Cardiac fibroblast (primary cell): ENCODE measurements at regions not wholly inside any gene's neighbourhood (a gene's known extent, or its start where the extent isn't known, plus 50 kb on each side); places are given as distances from the start of the nearest gene placed in this dataset.

Experiments used
- DNase-seq, 2 donors: peaks; one replicate each; pipeline versions ENCODE4 v3.0.0 to v3.0.0-alpha.2; 2010; ENCODE audit warnings: low read depth in 2 of 2
- H3K4me3 ChIP-seq, 2 donors: replicated peaks in 1 of 2; 1 replicate in 1 of 2; 2 replicates in 1 of 2; pipeline ENCODE4 v1.5.1; 2011; ENCODE audit warnings: low read depth in 2 of 2, low read length in 2 of 2, mild to moderate bottlenecking in 2 of 2, moderate library complexity in 1 of 2
- TF ChIP-seq, protein P1 (sequence below): IDR thresholded peaks from one replicate; pipeline ENCODE4 v1.5.1; 2011; ENCODE audit warnings: low read depth, mild to moderate bottlenecking, low read length, inconsistent platforms

DNA sequence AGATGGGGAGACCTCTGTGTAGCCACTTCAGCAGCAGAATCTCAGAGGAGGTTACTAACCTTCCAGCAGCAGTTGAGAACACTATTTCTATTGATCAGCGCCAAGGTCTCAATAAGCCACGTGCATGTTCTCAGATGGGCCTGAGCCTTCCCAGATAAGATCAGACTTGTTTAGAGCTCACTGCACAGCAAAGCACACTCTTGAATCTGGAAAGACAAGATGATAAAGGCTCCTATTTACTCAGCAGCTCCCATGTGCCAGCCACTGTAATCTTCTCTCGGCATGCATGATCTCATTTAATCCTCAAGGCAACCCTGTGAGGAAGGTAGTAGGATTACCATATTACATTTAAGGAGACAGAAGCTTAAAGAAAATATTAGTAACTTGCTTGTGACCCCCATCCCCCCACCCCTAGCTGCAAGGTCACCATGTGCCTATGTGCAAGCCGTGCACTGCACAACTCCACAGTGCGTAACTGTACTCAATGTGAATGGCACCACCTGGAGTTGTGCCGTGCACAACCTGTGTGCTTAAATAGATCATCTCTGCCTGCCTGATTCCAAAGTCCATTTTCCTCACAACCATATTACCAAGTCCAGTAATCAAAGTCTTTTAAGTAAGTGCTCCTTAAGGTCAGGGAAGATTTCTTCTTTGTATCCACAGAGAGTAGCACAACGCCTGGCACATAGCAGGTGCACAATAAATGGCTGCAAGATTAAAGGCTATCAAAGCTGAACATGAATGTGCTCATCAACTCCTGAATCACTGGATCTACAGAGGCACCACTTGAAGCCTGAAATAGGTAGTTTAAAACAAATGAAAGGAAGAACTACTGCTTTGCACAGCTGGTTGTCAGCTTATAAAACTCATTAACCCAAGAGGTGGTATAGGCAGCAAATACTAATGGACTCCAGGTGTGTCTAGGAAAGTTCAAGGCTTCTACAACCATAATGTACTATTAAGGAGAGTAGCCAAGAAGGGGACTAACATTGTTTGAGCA, 293.8 kb downstream of the BUD13 start:
- TF ChIP-seq, protein P1, sequence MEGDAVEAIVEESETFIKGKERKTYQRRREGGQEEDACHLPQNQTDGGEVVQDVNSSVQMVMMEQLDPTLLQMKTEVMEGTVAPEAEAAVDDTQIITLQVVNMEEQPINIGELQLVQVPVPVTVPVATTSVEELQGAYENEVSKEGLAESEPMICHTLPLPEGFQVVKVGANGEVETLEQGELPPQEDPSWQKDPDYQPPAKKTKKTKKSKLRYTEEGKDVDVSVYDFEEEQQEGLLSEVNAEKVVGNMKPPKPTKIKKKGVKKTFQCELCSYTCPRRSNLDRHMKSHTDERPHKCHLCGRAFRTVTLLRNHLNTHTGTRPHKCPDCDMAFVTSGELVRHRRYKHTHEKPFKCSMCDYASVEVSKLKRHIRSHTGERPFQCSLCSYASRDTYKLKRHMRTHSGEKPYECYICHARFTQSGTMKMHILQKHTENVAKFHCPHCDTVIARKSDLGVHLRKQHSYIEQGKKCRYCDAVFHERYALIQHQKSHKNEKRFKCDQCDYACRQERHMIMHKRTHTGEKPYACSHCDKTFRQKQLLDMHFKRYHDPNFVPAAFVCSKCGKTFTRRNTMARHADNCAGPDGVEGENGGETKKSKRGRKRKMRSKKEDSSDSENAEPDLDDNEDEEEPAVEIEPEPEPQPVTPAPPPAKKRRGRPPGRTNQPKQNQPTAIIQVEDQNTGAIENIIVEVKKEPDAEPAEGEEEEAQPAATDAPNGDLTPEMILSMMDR, result no peak
- no peak overlapping the region for H3K4me3 ChIP-seq
- DNase-seq, result no peak

GRCh38 chr11:116478205-116478604, 294.6 kb downstream of the BUD13 start:
- DNase-seq, result no peak
- no peak overlapping the region for H3K4me3 ChIP-seq
- TF ChIP-seq, protein P1, result no peak

GRCh38 chr11:116473790-116474346, 298.9 kb downstream of the BUD13 start:
- DNase-seq, result no peak
- TF ChIP-seq, protein P1, result no peak
- H3K4me3 ChIP-seq, result no peak overlapping the region

DNA sequence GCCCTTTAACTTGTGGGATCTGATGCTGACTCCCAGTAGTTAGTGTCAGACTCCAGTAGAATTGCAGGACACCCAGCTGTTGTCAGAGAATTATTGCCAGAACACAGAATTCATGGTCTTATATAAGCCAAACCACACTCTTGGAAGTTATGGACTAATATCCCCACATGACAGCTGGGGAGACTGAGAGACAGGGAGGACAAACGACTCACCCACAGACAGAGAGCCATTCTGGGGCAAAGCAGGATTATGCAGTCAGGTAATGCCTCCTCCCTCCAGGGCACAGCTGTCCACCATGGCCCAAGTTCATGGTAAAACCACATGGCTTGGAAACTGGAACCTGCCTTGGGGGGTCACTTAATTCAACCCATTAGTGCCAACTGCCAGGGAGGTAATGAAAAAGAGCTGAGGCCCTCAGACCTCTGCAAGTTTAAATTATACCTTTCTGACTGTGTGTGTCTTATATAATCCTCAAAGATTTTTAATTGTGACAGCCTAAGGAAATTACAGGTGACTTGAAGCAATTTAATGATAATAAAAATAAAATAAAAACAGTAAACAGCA, 299.5 kb downstream of the BUD13 start:
- TF ChIP-seq, protein P1, result no peak
- DNase-seq, result no peak
- H3K4me3 ChIP-seq, result no peak overlapping the region

GRCh38 chr11:116472651-116473050, 300.1 kb downstream of the BUD13 start:
- H3K4me3 ChIP-seq, result no peak overlapping the region
- no peak for DNase-seq
- TF ChIP-seq, protein P1, result no peak

GRCh38 chr11:116471608-116472256, 301.1 kb downstream of the BUD13 start:
- H3K4me3 ChIP-seq, result no peak overlapping the region
- peak in 1 of 2 donors; percentile 7 for DNase-seq
- TF ChIP-seq, protein P1, result no peak
